IMR-90 (cell line): ENCODE measurements at regions not wholly inside any gene's neighbourhood (a gene's known extent, or its start where the extent isn't known, plus 50 kb on each side); places are given as distances from the start of the nearest gene placed in this dataset.

Experiments
- BHLHE40 ChIP-seq: fragments of 150-350 bp; IDR thresholded peaks from 2 replicates; pipeline ENCODE4 v1.6.1; 2016; ENCODE audit warnings: mild to moderate bottlenecking, low read depth, low read length
- CTCF ChIP-seq: conservative IDR thresholded peaks from 2 replicates; pipeline ENCODE4 v1.5.1; 2012; ENCODE audit warnings: mild to moderate bottlenecking, low read depth, low read length, improper control_type of control experiment
- MAFK ChIP-seq: IDR thresholded peaks from 2 replicates; pipeline ENCODE4 v1.6.1; 2012; ENCODE audit warnings: low read depth, low read length, improper control_type of control experiment
- MAZ ChIP-seq: IDR thresholded peaks from 2 replicates; pipeline ENCODE4 v1.6.1; 2012; ENCODE audit warnings: low read depth, mild to moderate bottlenecking, low read length, improper control_type of control experiment, moderate library complexity, borderline replicate concordance
- POLR2A ChIP-seq: IDR thresholded peaks from 2 replicates; pipeline ENCODE4 v1.6.1; 2012; ENCODE audit warnings: mild to moderate bottlenecking, low read depth, low read length
- RFX5 ChIP-seq: IDR thresholded peaks from 2 replicates; pipeline ENCODE4 v1.8.0; 2012; ENCODE audit warnings: low read depth, mild to moderate bottlenecking, low read length, moderate library complexity
- SMC3 ChIP-seq: fragments of 150-350 bp; IDR thresholded peaks from 2 replicates; pipeline ENCODE4 v1.6.1; 2016; ENCODE audit warnings: low read depth, mild to moderate bottlenecking, antibody characterized with exemption, low read length, moderate library complexity
- USF2 ChIP-seq: fragments of 150-350 bp; IDR thresholded peaks from 2 replicates; pipeline ENCODE4 v1.6.1; 2017; ENCODE audit warnings: mild to moderate bottlenecking, antibody characterized with exemption, low read length, low read depth

GRCh38 chr3:162143180-162143579 lies 646.6 kb downstream of the OTOL1 start:
- TF ChIP-seq MAFK (no peak), POLR2A (no peak), CTCF (no peak), USF2 (no peak), MAZ (no peak), RFX5 (no peak), SMC3 (no peak), BHLHE40 (no peak)
